ENCODE measurements at regions not wholly inside any gene's neighbourhood (a gene's known extent, or its start where the extent isn't known, plus 50 kb on each side); places are given as distances from the start of the nearest gene placed in this dataset.

DNA sequence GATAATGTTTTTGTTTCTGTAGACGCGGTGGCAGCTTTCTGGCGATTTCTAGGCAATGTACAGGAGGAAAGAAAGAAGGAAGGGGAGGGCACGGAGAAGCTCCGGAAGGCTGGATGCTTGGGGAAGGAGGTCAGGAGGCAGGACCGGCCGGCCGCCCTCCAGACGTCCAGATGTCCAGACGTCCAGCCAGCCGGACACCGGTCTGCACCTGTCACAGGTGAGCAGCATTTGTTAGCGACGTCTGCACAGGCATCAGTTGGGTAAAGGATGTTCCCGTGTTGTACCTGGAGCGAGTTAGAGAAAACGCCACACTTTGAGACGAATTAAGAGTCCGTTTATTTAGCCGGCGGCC is 90.0 kb upstream of the PPP2R3B start:
- H3K27ac ChIP-seq (ENCODE audit: low read length), result no peak overlapping the region
- H3K4me3 ChIP-seq (ENCODE audit: low read length), result no peak overlapping the region
- no peak for TF ChIP-seq CTCF (IDR thresholded peaks at IDR 0.05; ENCODE audit: low read depth, low read length)
- TF ChIP-seq EZH2phosphoT487 (IDR thresholded peaks at IDR 0.05; ENCODE audit: low read depth), result no peak
- no peaks in the 10 kb centered on the region; the same call in 1 of the 2 replicates for H3K9me3 ChIP-seq (ENCODE audit: insufficient read depth, low read length)
- H3K36me3 ChIP-seq (replicated peaks; ENCODE audit: low read depth, low read length), result no peaks in the 10 kb centered on the region
- no peak overlapping the region for H3K9ac ChIP-seq (ENCODE audit: low read length)
- no peaks in the 10 kb centered on the region for H3K4me1 ChIP-seq (ENCODE audit: low read length)
- no peak overlapping the region for H3K4me2 ChIP-seq (ENCODE audit: low read length)
- no peaks in the 10 kb centered on the region for H4K20me1 ChIP-seq (ENCODE audit: insufficient read depth, low read length)
- no peak overlapping the region for H2AFZ ChIP-seq (ENCODE audit: low read depth, low read length)
- no peaks in the 10 kb centered on the region for H3K27me3 ChIP-seq (ENCODE audit: low read depth, low read length)
- H3K79me2 ChIP-seq (ENCODE audit: low read length), result no peaks in the 10 kb centered on the region

GRCh38 chrX:477441-478012 is 90.8 kb upstream of the PPP2R3B start:
- Histone ChIP-seq H3K27me3 (ENCODE audit: low read depth, low read length) (no peaks in the 10 kb centered on the region), H3K36me3 (replicated peaks; ENCODE audit: low read depth, low read length) (no peaks in the 10 kb centered on the region), H3K9ac (ENCODE audit: low read length) (no peak overlapping the region), H3K9me3 (ENCODE audit: insufficient read depth, low read length) (no peaks in the 10 kb centered on the region), H3K4me2 (ENCODE audit: low read length) (no peak overlapping the region), H2AFZ (ENCODE audit: low read depth, low read length) (no peak overlapping the region), H4K20me1 (ENCODE audit: insufficient read depth, low read length) (no peaks in the 10 kb centered on the region), H3K4me1 (ENCODE audit: low read length) (no peaks in the 10 kb centered on the region), H3K4me3 (ENCODE audit: low read length) (no peak overlapping the region), H3K79me2 (ENCODE audit: low read length) (no peaks in the 10 kb centered on the region), H3K27ac (ENCODE audit: low read length) (no peak overlapping the region)
- TF ChIP-seq EZH2phosphoT487 (IDR thresholded peaks at IDR 0.05; ENCODE audit: low read depth) (no peak), CTCF (IDR thresholded peaks at IDR 0.05; ENCODE audit: low read depth, low read length) (no peak)

DNA sequence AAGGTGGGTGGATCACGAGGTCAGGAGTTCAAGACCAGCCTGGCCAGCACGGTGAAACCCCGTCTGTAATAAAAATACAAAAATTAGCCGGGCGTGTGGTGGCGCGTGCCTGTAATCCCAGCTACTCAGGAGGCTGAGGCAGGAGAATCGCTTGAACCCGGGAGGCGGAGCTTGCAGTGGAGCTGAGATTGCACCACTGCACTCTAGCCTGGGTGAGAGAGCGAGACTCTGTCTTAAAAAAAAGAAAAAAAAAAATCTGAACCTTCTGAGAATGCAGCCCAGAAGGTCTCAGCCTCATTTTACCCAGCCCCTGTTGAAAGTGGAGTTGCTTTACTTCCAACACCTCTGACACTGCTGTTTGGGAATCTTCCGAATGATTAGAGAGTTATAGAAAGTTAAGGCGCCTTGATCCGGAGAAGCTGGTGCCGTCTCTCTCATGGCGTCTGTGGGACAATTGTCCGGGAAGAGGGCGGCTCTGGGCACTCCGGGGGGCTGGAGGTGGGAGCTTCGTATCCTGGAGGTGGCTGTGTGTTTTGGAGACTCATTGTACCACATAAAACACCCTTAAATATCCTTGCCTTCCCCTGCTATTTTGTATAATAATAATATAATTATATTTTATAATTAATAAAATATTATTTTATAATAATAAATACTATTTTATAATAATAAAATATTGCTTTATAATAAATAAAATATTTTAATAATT is 92.7 kb upstream of the PPP2R3B start:
- Histone ChIP-seq H3K9ac (ENCODE audit: low read length) (no peak overlapping the region), H3K4me1 (ENCODE audit: low read length) (no peaks in the 10 kb centered on the region), H3K27ac (ENCODE audit: low read length) (no peak overlapping the region), H3K36me3 (replicated peaks; ENCODE audit: low read depth, low read length) (no peaks in the 10 kb centered on the region), H2AFZ (ENCODE audit: low read depth, low read length) (no peak overlapping the region), H3K79me2 (ENCODE audit: low read length) (no peaks in the 10 kb centered on the region), H3K4me2 (ENCODE audit: low read length) (no peak overlapping the region), H3K4me3 (ENCODE audit: low read length) (no peak overlapping the region), H3K9me3 (ENCODE audit: insufficient read depth, low read length) (0 out of 2 replicates have a peak, but pooled peaks cover 4% of the 10 kb centered on the region), H4K20me1 (ENCODE audit: insufficient read depth, low read length) (no peaks in the 10 kb centered on the region), H3K27me3 (ENCODE audit: low read depth, low read length) (no peaks in the 10 kb centered on the region)
- no peak for TF ChIP-seq CTCF (IDR thresholded peaks at IDR 0.05; ENCODE audit: low read depth, low read length)
- no peak for TF ChIP-seq EZH2phosphoT487 (IDR thresholded peaks at IDR 0.05; ENCODE audit: low read depth)

GRCh38 chrX:480861-481417 is 94.2 kb upstream of the PPP2R3B start:
- 0 out of 2 replicates have a peak, but pooled peaks cover 4% of the 10 kb centered on the region for H3K9me3 ChIP-seq (ENCODE audit: insufficient read depth, low read length)
- no peaks in the 10 kb centered on the region for H4K20me1 ChIP-seq (ENCODE audit: insufficient read depth, low read length)
- H3K4me1 ChIP-seq (ENCODE audit: low read length), result no peaks in the 10 kb centered on the region
- no peak overlapping the region for H3K27ac ChIP-seq (ENCODE audit: low read length)
- no peak overlapping the region for H2AFZ ChIP-seq (ENCODE audit: low read depth, low read length)
- H3K27me3 ChIP-seq (ENCODE audit: low read depth, low read length), result no peaks in the 10 kb centered on the region
- H3K79me2 ChIP-seq (ENCODE audit: low read length), result no peaks in the 10 kb centered on the region
- TF ChIP-seq CTCF (IDR thresholded peaks at IDR 0.05; ENCODE audit: low read depth, low read length) (no peak), EZH2phosphoT487 (IDR thresholded peaks at IDR 0.05; ENCODE audit: low read depth) (no peak)
- H3K4me3 ChIP-seq (ENCODE audit: low read length), result no peak overlapping the region
- H3K4me2 ChIP-seq (ENCODE audit: low read length), result no peak overlapping the region
- no peak overlapping the region for H3K9ac ChIP-seq (ENCODE audit: low read length)
- H3K36me3 ChIP-seq (replicated peaks; ENCODE audit: low read depth, low read length), result no peaks in the 10 kb centered on the region
